ENCODE measurements at regions not wholly inside any gene's neighbourhood (a gene's known extent, or its start where the extent isn't known, plus 50 kb on each side); places are given as distances from the start of the nearest gene placed in this dataset.

GRCh38 chr4:170529748-170530722 lies 440.3 kb upstream of the AADAT start:
- H3K4me3 ChIP-seq (ENCODE audit: low read length), result no peak overlapping the region
- no peak for DNase-seq (ENCODE audit: low read depth)
- TF ChIP-seq CTCF (conservative IDR thresholded peaks at IDR 0.05; ENCODE audit: low read depth, low read length), result no peak

- H3K4me3 ChIP-seq (ENCODE audit: low read length), result no peak overlapping the region
- DNase-seq (ENCODE audit: low read depth), result no peak
- no peak for TF ChIP-seq CTCF (conservative IDR thresholded peaks at IDR 0.05; ENCODE audit: low read depth, low read length)
These were observed 436.7 kb upstream of the AADAT start for GRCh38 chr4:170526471-170526870.

- no peak for TF ChIP-seq CTCF (conservative IDR thresholded peaks at IDR 0.05; ENCODE audit: low read depth, low read length)
- H3K4me3 ChIP-seq (ENCODE audit: low read length), result no peak overlapping the region
- no peak for DNase-seq (ENCODE audit: low read depth)
These were observed 432.7 kb upstream of the AADAT start for GRCh38 chr4:170522427-170522970.

DNA sequence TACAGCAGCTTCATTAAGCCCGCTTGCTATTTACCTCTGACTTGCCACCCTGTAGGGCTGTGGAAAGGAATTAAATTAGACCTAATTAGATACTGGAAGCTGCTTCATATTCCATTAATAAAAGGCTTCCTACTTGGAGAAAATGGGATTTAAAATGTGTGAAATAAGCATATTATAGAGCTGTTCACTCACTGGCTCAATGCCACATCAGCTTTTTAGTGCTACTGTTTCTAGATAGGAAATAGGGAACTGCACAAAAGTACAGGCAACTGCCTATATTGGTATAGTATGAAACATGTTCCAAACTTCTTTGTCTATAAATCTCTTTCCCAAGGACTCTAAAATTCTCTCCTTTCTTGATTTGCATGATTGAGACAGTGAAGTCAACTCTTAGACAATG lies 407.9 kb upstream of the AADAT start:
- H3K4me3 ChIP-seq (ENCODE audit: low read length), result peak overlapping the region; percentile 54
- no peak for TF ChIP-seq CTCF (conservative IDR thresholded peaks at IDR 0.05; ENCODE audit: low read depth, low read length)
- DNase-seq (ENCODE audit: low read depth), result peak; percentile 24

DNA sequence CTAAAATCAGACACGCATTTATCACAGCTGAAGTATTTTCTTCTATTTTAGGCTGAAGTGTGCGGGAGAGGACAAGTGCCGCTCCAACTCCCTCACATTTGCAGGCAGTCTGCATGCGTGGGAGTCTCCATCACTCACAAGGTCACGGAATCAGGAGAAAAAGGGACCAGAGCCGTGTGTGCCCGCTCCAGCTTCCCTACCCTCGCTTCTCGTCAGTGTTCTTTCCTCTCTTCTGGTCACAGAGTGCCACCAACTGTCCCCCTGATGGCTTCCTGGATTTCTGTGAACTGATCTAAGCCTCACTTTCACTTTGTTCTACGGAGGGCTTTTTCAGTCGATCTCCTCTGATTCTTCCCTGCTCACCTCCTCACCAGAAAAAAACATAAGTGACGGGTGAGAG lies 407.4 kb upstream of the AADAT start:
- H3K4me3 ChIP-seq (ENCODE audit: low read length), result peak overlapping the region; percentile 54
- TF ChIP-seq CTCF (conservative IDR thresholded peaks at IDR 0.05; ENCODE audit: low read depth, low read length), result no peak
- DNase-seq (ENCODE audit: low read depth), result no peak

- no peak for TF ChIP-seq CTCF (conservative IDR thresholded peaks at IDR 0.05; ENCODE audit: low read depth, low read length)
- DNase-seq (ENCODE audit: low read depth), result no peak
- H3K4me3 ChIP-seq (ENCODE audit: low read length), result no peak overlapping the region
These were observed 402.2 kb upstream of the AADAT start for GRCh38 chr4:170491981-170492380.

GRCh38 chr4:170476351-170476750 lies 386.6 kb upstream of the AADAT start:
- DNase-seq (ENCODE audit: low read depth), result no peak
- no peak overlapping the region for H3K4me3 ChIP-seq (ENCODE audit: low read length)
- no peak for TF ChIP-seq CTCF (conservative IDR thresholded peaks at IDR 0.05; ENCODE audit: low read depth, low read length)

All from retinal pigment epithelial cell (primary cell).